Neural crest cell (in vitro differentiated cells): ENCODE measurements at regions not wholly inside any gene's neighbourhood (a gene's known extent, or its start where the extent isn't known, plus 50 kb on each side); places are given as distances from the start of the nearest gene placed in this dataset.
"Not testable (repeated sequence)": the region's sequence is repeated elsewhere in the genome, so short reads cannot be mapped to it uniquely, and the experiment has no call there.

Experiments
- DNase-seq: peaks from one replicate; pipeline ENCODE4 v3.0.0; 2021; ENCODE audit warnings: low read depth, mixed read lengths, low spot score
- H3K27ac Mint-ChIP-seq: one replicate; pipeline ENCODE4 v1.8.0; 2021; ENCODE audit warnings: mild to moderate bottlenecking, mixed read lengths; ENCODE audit not compliant: unreplicated experiment
- H3K27me3 Mint-ChIP-seq: 2 replicates; pipeline ENCODE4 v1.8.0; 2021; ENCODE audit warnings: low read depth, mild to moderate bottlenecking, mixed read lengths
- H3K36me3 Mint-ChIP-seq: 2 replicates; pipeline ENCODE4 v1.8.0; 2021; ENCODE audit warnings: low read depth, mild to moderate bottlenecking, mixed read lengths
- H3K4me1 Mint-ChIP-seq: 2 replicates; pipeline ENCODE4 v1.8.0; 2021; ENCODE audit warnings: mixed read lengths
- H3K4me3 Mint-ChIP-seq: one replicate; pipeline ENCODE4 v1.8.0; 2021; ENCODE audit warnings: mild to moderate bottlenecking, mixed read lengths
- H3K9me3 Mint-ChIP-seq: 2 replicates; pipeline ENCODE4 v1.8.0; 2021; ENCODE audit warnings: mixed read lengths
- TF ChIP-seq, protein P1 (sequence below): fragments of 200-600 bp; sonication (generic); conservative IDR thresholded peaks from 2 replicates; pipeline ENCODE4 v1.5.0; 2021; ENCODE audit warnings: antibody characterized with exemption, mild to moderate bottlenecking

- DNase-seq: no peak
Measured at GRCh38 chr6:6484681-6485080, 103.8 kb upstream of the LY86 start.

DNA sequence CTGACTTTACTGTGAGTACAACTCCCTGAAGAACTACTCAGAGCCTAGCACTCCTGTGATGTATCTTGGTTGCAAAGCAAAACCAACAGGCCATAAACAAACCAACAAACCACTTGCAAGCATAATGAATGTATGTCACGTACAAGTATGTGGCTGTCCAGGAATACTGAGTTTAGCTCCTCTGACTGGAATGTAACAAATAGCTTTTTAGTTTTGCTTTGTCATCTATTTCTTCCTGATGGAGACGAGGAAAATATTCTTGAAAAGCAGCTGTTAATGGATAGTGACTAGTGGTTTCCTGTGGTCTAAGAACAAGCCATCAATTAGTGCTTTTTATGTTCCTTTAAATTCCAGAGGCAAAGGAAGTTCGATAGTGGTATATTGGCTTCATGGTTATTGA, 101.9 kb upstream of the LY86 start:
- no peak overlapping the region for H3K4me3 Mint-ChIP-seq
- TF ChIP-seq, protein P1, sequence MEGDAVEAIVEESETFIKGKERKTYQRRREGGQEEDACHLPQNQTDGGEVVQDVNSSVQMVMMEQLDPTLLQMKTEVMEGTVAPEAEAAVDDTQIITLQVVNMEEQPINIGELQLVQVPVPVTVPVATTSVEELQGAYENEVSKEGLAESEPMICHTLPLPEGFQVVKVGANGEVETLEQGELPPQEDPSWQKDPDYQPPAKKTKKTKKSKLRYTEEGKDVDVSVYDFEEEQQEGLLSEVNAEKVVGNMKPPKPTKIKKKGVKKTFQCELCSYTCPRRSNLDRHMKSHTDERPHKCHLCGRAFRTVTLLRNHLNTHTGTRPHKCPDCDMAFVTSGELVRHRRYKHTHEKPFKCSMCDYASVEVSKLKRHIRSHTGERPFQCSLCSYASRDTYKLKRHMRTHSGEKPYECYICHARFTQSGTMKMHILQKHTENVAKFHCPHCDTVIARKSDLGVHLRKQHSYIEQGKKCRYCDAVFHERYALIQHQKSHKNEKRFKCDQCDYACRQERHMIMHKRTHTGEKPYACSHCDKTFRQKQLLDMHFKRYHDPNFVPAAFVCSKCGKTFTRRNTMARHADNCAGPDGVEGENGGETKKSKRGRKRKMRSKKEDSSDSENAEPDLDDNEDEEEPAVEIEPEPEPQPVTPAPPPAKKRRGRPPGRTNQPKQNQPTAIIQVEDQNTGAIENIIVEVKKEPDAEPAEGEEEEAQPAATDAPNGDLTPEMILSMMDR: no peak
- H3K27me3 Mint-ChIP-seq: peaks cover 3% of the 10 kb centered on the region
- no peak for DNase-seq
- no peaks in the 10 kb centered on the region for H3K4me1 Mint-ChIP-seq
- H3K36me3 Mint-ChIP-seq: no peaks in the 10 kb centered on the region
- no peak overlapping the region for H3K27ac Mint-ChIP-seq
- H3K9me3 Mint-ChIP-seq: peaks cover 2% of the 10 kb centered on the region

More at GRCh38 chr6:6484681-6485080, 103.8 kb upstream of the LY86 start:
- Mint-ChIP-seq H3K27ac (no peak overlapping the region), H3K36me3 (no peaks in the 10 kb centered on the region), H3K4me3 (no peak overlapping the region), H3K9me3 (peaks cover 2% of the 10 kb centered on the region), H3K27me3 (peaks cover 3% of the 10 kb centered on the region), H3K4me1 (no peaks in the 10 kb centered on the region)
- TF ChIP-seq, protein P1: no peak

DNA sequence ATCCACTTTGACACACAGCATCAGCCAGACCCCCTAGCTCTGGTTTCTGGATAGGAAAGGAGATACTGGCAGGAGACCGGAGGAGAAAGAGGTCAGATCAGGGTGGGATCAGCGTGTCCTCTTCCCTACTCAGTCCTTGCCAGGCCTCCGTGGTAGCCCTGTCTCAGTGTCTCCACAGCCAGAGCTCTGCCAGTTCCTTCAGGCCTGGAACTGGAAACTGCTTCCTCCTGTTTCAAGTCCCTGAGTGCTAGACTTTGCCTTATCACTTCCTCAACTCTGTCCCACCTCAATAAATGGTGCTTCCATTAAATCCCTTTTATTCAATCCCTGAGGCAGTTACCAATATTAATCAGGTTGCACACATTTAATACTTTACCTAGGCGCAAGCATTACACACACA, 96.8 kb upstream of the LY86 start:
- Mint-ChIP-seq H3K27me3 (no peaks in the 10 kb centered on the region), H3K27ac (no peak overlapping the region), H3K36me3 (no peaks in the 10 kb centered on the region), H3K9me3 (no peaks in the 10 kb centered on the region), H3K4me3 (no peak overlapping the region), H3K4me1 (no peaks in the 10 kb centered on the region)
- TF ChIP-seq, protein P1: no peak
- DNase-seq: no peak

GRCh38 chr6:6492675-6493074, 95.8 kb upstream of the LY86 start:
- Mint-ChIP-seq H3K9me3 (no peaks in the 10 kb centered on the region), H3K4me1 (no peaks in the 10 kb centered on the region), H3K36me3 (no peaks in the 10 kb centered on the region), H3K27ac (no peak overlapping the region), H3K4me3 (no peak overlapping the region), H3K27me3 (no peaks in the 10 kb centered on the region)
- DNase-seq: no peak
- TF ChIP-seq, protein P1: no peak

DNA sequence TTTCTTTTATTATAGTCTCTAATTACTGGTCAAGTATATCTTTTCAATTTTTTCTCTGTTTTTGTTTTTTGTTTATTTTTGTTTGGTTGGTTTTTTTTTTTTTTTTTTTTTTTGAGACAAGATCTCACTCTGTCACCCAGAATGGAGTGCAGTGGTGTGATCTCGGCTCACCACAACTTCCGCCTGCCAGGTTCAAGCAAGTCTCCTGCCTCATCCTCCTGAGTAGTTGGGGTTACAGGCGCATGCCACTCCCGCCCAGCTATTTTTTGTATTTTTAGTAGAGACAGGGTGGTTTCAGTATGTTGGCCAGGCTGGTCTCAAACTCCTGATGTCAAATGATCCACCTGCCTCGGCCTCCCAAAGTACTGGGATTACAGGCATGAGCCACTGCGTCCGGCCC, 94.4 kb upstream of the LY86 start:
- H3K4me3 Mint-ChIP-seq, H3K9me3 Mint-ChIP-seq, H3K27me3 Mint-ChIP-seq, H3K27ac Mint-ChIP-seq, DNase-seq, H3K36me3 Mint-ChIP-seq, H3K4me1 Mint-ChIP-seq: not testable (repeated sequence)

GRCh38 chr6:6494677-6495076, 93.8 kb upstream of the LY86 start:
- Mint-ChIP-seq H3K27me3 (no peaks in the 10 kb centered on the region), H3K4me3 (no peak overlapping the region), H3K4me1 (no peaks in the 10 kb centered on the region), H3K27ac (no peak overlapping the region), H3K36me3 (no peaks in the 10 kb centered on the region), H3K9me3 (no peaks in the 10 kb centered on the region)
- TF ChIP-seq, protein P1: peak; percentile 60
- DNase-seq: peak; percentile 32
